Spleen (tissue), 11 donors: ENCODE measurements at regions not wholly inside any gene's neighbourhood (a gene's known extent, or its start where the extent isn't known, plus 50 kb on each side); places are given as distances from the start of the nearest gene placed in this dataset.

ENCODE experiments used
- DNase-seq: peaks from one replicate; pipeline ENCODE4 v3.0.0-alpha.2; 2020
- H3K27ac ChIP-seq, 8 donors: fragments of 200-600 bp; sonication (generic) in 7 of 8; 1 replicate in 4 of 8; 2 replicates in 4 of 8; pipeline versions ENCODE4 v1.5.0 to v1.8.0; 2016 to 2021; ENCODE audit warnings: inconsistent platforms in 4 of 8, mild to moderate bottlenecking in 4 of 8, moderate library complexity in 1 of 8
- H3K27me3 ChIP-seq, 7 donors: fragments of 200-600 bp; sonication (generic) in 6 of 7; replicated peaks in 1 of 7; 1 replicate in 4 of 7; 2 replicates in 3 of 7; pipeline versions ENCODE4 v1.5.0 to v1.8.0; 2016 to 2021; ENCODE audit warnings: inconsistent platforms in 3 of 7, mild to moderate bottlenecking in 1 of 7
- H3K36me3 ChIP-seq, 6 donors: fragments of 200-600 bp; sonication (generic) in 5 of 6; 1 replicate in 4 of 6; 2 replicates in 2 of 6; pipeline versions ENCODE4 v1.5.0 to v1.8.0; 2016 to 2021; ENCODE audit warnings: inconsistent platforms in 2 of 6
- H3K4me1 ChIP-seq, 6 donors: fragments of 200-600 bp; sonication (generic) in 5 of 6; 1 replicate in 3 of 6; 2 replicates in 3 of 6; pipeline versions ENCODE4 v1.5.0 to v1.8.0; 2016 to 2021; ENCODE audit warnings: inconsistent platforms in 3 of 6
- H3K4me3 ChIP-seq, 8 donors: fragments of 200-600 bp; sonication (generic) in 7 of 8; 1 replicate in 4 of 8; 2 replicates in 4 of 8; pipeline versions ENCODE4 v1.5.0 to v1.8.0; 2016 to 2021; ENCODE audit warnings: inconsistent platforms in 4 of 8, mild to moderate bottlenecking in 4 of 8, moderate library complexity in 2 of 8
- H3K9me3 ChIP-seq, 8 donors: fragments of 200-600 bp; sonication (generic) in 7 of 8; 1 replicate in 4 of 8; 2 replicates in 4 of 8; pipeline versions ENCODE4 v1.5.0 to v1.8.0; 2016 to 2021; ENCODE audit warnings: inconsistent platforms in 4 of 8
- POLR2A ChIP-seq, 3 donors: fragments of 450-650 bp; IDR thresholded peaks; one replicate each; pipeline ENCODE4 v1.5.1; 2017; ENCODE audit warnings: antibody characterized with exemption in 3 of 3, mild to moderate bottlenecking in 1 of 3
- POLR2AphosphoS5 ChIP-seq, 3 donors: sonication (generic); formaldehyde crosslinking; IDR thresholded peaks; one replicate each; pipeline ENCODE4 v1.5.1; 2017; ENCODE audit warnings: antibody characterized with exemption in 3 of 3
- WGBS, 5 donors: extraction: QIAGEN DNeasy Blood & Tissue Kit in 3 of 5; methylation state at CpG; one replicate each; pipeline versions ENCODE4 v1.1.5 to v1.1.7; 2013 to 2018; 5-methylcytosine and 5-hydroxymethylcytosine counted together
- intact Hi-C: fragments of 100-400 bp; cut with DNase I; formaldehyde crosslinking; loops from one replicate; pipeline ENCODE4 v1.15.0; 2023; ENCODE audit warnings: low total_unique reads
- TF ChIP-seq, protein P1 (sequence below), 11 experiments: fragments of 200-600 bp in 7 of 11; fragments of 450-650 bp in 4 of 11; sonication (generic) in 4 of 11; IDR thresholded peaks in 8 of 11; conservative IDR thresholded peaks in 3 of 11; 1 replicate in 7 of 11; 2 replicates in 4 of 11; pipeline versions ENCODE4 v1.4.0 to v1.8.0; 2016 to 2021; ENCODE audit warnings: antibody characterized with exemption in 11 of 11, inconsistent platforms in 4 of 11, mild to moderate bottlenecking in 1 of 11
- donor health status: healthy with polysubstance abuse.
- donor health status: DM: no; HTN: no; CAD: no; lungs with moderate emphysema.
- donor health status: DM: no; HTN: no; CAD: no.
- donor health status: Bipolar disorder and iron deficiency.
- donor health status: healthy.
- donor health status: DM: no; HTN: no; CAD: no.
- donor health status: DM: yes; HTN: yes; CAD: no.

DNA sequence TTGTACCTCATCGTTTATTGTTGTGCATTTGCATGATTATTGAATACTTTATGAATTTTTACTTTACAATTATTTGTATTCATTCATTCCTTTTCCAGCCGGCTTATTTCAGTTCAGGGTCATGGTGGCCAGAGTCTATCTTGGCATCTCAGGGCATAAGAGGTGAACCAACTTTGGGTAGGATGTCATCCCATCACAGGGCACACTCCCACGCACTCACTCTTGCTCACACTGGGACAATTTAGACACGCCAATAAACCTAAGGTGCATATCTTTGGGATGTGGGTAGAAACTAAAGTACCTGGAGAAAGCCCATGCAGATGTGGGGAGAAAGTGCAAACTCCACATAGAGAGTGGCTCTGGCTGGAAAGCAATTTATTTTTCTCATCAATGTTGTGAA is 158.1 kb upstream of the MAST4 start:
- Histone ChIP-seq H3K27ac (no peak overlapping the region), H3K9me3 (no peaks in the 10 kb centered on the region), H3K4me1 (no peaks in the 10 kb centered on the region), H3K4me3 (no peak overlapping the region), H3K36me3 (no peaks in the 10 kb centered on the region), H3K27me3 (no peaks in the 10 kb centered on the region)
- TF ChIP-seq POLR2AphosphoS5 (IDR thresholded peaks at IDR 0.05): no peak
- TF ChIP-seq, protein P1, sequence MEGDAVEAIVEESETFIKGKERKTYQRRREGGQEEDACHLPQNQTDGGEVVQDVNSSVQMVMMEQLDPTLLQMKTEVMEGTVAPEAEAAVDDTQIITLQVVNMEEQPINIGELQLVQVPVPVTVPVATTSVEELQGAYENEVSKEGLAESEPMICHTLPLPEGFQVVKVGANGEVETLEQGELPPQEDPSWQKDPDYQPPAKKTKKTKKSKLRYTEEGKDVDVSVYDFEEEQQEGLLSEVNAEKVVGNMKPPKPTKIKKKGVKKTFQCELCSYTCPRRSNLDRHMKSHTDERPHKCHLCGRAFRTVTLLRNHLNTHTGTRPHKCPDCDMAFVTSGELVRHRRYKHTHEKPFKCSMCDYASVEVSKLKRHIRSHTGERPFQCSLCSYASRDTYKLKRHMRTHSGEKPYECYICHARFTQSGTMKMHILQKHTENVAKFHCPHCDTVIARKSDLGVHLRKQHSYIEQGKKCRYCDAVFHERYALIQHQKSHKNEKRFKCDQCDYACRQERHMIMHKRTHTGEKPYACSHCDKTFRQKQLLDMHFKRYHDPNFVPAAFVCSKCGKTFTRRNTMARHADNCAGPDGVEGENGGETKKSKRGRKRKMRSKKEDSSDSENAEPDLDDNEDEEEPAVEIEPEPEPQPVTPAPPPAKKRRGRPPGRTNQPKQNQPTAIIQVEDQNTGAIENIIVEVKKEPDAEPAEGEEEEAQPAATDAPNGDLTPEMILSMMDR (IDR thresholded peaks at IDR 0.05 in 8 of 11, conservative IDR thresholded peaks at IDR 0.05 in 3 of 11): no peak
- no peak for TF ChIP-seq POLR2A (IDR thresholded peaks at IDR 0.05)
- intact Hi-C loops: no loop called here
- DNase-seq: no peak
- WGBS, 5 donors: 89 to 93% (median 90%) methylated on average over 4 of the region's 4 CpGs

DNA sequence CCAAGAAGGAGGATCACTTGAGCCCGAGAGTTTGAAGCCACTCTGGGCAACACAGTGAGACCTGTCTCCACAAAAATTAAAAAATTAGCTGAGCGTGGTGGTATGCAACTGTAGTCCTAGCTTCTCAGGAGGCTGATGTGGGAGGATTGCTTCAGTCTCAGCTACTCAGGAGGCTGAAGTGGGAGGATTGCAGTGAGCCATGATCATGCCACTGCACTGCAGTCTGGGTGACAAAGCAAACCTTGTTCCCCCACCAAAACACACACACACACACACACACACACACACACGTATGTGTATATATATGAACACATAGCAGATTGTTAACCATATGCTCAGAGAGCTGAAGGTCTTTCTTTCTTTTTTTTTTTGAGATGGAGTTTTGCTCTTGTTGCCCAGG is 157.5 kb upstream of the MAST4 start:
- H3K9me3 ChIP-seq: no peaks in the 10 kb centered on the region
- no peak overlapping the region for H3K4me3 ChIP-seq
- 69 to 87% (median 78%) methylated on average over 3 of the region's 3 CpGs for WGBS, 5 donors
- intact Hi-C loops: no loop called here
- H3K4me1 ChIP-seq: no peaks in the 10 kb centered on the region
- H3K27ac ChIP-seq: no peak overlapping the region
- TF ChIP-seq POLR2AphosphoS5 (IDR thresholded peaks at IDR 0.05): no peak
- TF ChIP-seq, protein P1 (IDR thresholded peaks at IDR 0.05 in 8 of 11, conservative IDR thresholded peaks at IDR 0.05 in 3 of 11): no peak
- TF ChIP-seq POLR2A (IDR thresholded peaks at IDR 0.05): no peak
- DNase-seq: no peak
- H3K36me3 ChIP-seq: no peaks in the 10 kb centered on the region
- no peaks in the 10 kb centered on the region for H3K27me3 ChIP-seq

DNA sequence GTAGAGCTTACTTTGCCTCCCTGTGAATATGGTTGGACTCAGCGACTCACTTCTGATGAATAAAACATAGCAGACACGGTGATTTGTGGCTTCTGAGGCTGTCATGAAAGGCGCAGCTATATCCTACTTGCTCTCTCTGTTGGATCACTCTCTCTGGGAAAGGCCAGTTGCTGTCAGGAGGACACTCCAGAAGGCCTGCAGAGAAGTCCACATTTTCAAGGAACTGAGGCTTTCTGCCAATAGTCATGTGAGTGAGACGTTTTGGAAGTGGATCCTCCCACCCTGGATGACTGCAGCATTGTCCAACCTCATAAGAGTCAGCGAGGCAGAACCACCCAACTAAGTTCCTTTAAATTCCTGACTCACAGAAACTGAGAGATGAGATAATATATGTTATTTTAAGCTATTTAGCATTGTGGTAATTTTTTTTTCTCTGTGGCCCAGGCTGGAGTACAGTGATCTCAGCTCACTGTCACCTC is 156.0 kb upstream of the MAST4 start:
- no peaks in the 10 kb centered on the region for H3K27me3 ChIP-seq
- H3K4me3 ChIP-seq: no peak overlapping the region
- TF ChIP-seq POLR2AphosphoS5 (IDR thresholded peaks at IDR 0.05) (no peak), POLR2A (IDR thresholded peaks at IDR 0.05) (no peak)
- TF ChIP-seq, protein P1 (IDR thresholded peaks at IDR 0.05 in 8 of 11, conservative IDR thresholded peaks at IDR 0.05 in 3 of 11): no peak
- 52 to 74% (median 65%) methylated on average over 5 of the region's 5 CpGs for WGBS, 5 donors
- no peaks in the 10 kb centered on the region for H3K36me3 ChIP-seq
- H3K27ac ChIP-seq: no peak overlapping the region
- H3K4me1 ChIP-seq: no peaks in the 10 kb centered on the region
- DNase-seq: no peak
- intact Hi-C loops: no loop called here
- peaks cover 0 to 2% (median 0%) of the 10 kb centered on the region in 8 donors for H3K9me3 ChIP-seq

DNA sequence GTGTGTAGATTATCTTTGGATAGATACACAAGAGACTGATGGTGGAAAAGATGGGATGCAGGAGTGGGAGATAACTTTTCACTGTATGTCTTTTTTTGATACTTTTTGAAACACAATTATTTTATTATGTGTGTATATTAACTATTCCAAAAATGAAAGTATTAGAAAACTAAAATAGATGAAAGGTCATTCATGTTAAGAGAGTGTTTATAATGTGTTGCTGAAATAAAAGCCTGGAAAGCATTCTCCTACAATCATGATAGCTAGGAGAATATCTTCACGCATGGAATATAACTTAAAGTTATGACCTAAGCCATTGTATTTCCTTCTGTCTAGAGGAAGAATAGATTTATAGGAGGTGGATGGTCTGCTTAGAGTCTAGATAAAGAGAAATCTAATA is 154.8 kb upstream of the MAST4 start:
- WGBS, 5 donors: 77 to 93% (median 90%) methylated on average over 1 of the region's 1 CpG
- no peaks in the 10 kb centered on the region for H3K36me3 ChIP-seq
- no peak overlapping the region for H3K4me3 ChIP-seq
- no peak for TF ChIP-seq POLR2A (IDR thresholded peaks at IDR 0.05)
- TF ChIP-seq, protein P1 (IDR thresholded peaks at IDR 0.05 in 8 of 11, conservative IDR thresholded peaks at IDR 0.05 in 3 of 11): no peak
- no peak for TF ChIP-seq POLR2AphosphoS5 (IDR thresholded peaks at IDR 0.05)
- no peak overlapping the region for H3K27ac ChIP-seq
- intact Hi-C loops: no loop called here
- H3K27me3 ChIP-seq: no peaks in the 10 kb centered on the region
- peaks cover 0 to 2% (median 0%) of the 10 kb centered on the region in 8 donors for H3K9me3 ChIP-seq
- no peaks in the 10 kb centered on the region for H3K4me1 ChIP-seq
- no peak for DNase-seq
